NCI-H1436 treated with DMSO at 0.1 percent for 48 hours (cell line): ENCODE measurements at regions not wholly inside any gene's neighbourhood (a gene's known extent, or its start where the extent isn't known, plus 50 kb on each side); places are given as distances from the start of the nearest gene placed in this dataset.
"Not testable (repeated sequence)": the region's sequence is repeated elsewhere in the genome, so short reads cannot be mapped to it uniquely, and the experiment has no call there.

Source experiments
- DNase-seq: peaks from one replicate; lab custom pipeline; 2025; lab: John Stamatoyannopoulos, UW

DNA sequence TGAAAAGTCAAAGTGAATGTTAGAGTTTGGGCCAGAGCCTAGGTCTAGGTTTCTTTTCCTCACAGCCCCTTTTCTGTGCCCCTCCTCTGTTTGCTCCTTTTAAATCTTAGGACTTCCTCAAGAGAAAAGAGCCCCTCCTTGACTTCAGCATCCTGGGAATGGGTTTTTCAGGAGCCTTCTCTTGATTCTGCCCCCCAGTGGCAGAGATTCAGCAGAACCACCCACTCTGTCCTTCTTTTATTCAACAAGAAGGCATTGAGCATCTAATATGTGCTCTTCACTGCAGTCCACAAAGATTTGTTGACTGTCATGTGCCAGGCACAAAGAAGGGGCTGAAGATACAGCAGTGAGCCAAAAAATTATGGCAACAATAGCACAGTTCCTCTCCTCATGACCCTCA, 270.8 kb upstream of the CDH5 start:
- no peak for DNase-seq

DNA sequence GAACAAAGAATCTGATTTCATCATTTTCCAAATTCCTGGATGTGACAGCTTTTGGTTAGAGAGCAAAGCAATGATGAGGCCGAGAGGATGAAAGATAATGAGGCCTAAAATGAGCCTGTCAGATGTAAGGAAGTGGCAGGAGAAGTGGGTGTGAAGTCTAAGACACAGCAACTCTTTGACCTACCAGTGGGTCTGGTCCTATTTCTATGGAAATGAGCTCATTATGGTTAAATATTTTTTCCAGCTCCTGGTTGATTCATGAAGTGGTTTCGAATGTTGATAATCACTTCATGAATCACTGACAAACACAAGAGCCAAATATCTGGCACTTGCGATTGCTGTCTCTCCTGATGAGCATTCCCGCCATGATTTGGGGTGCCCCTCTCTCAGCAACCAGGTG, 273.3 kb upstream of the CDH5 start:
- no peak for DNase-seq

- DNase-seq: no peak
Observed at GRCh38 chr16:66091471-66091891, 275.0 kb upstream of the CDH5 start.

GRCh38 chr16:66088681-66089080, 277.8 kb upstream of the CDH5 start:
- no peak for DNase-seq

DNA sequence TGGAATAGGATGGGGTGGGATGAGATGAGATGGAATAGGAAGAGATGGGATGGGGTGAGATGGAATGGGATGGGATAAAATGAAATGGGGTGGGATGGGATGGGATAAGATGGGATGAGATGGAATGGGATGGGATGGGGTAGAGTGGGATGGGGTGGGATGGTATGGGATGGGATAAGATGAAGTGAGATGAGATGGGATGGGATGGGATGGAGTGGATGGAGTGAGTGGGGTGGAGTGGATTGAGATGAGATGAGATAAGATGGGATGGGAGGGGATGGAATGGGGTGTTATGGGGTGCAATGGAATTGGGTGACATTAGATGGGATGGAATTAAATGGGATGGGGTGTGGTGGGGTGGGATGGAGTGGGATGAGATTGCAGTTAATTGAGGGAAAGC, 279.2 kb upstream of the CDH5 start:
- no peak for DNase-seq

DNA sequence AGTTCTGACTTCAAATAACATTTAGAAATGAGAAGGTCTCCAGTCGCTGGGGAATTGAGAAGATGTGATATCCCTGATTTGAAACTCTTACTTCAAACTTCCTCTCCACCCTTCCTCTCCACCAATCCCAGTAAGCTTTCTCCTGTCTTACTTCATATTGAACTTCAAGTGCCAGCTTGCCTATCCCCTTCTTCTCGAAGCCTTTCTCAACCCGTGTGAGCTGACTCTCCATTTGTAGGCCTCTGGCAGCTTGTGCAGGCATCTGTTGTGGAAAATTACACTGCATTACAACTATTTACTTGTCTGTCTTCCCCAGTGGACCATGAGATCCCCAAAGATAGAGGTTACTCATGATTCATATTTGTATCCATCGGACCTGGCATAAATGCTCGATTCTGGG, 280.8 kb upstream of the CDH5 start:
- no peak for DNase-seq

DNA sequence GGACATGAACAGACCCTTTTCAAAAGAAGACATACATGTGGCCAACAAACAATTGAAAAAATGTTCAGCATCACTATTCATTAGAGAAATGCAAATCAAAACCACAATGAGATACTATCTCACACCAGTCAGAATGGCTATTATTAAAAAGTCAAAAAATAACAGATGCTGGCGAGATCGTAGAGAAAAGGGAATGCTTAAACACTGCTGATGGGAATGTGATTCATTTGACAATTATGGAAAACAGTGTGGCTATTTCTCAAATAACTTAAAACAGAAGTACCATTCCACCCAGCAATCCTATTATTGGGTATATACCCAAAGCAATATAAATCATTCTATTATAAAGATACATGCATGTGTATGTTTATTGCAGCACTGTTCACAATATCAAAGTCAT, 281.8 kb upstream of the CDH5 start:
- not testable (repeated sequence) for DNase-seq

GRCh38 chr16:66084306-66084705, 282.2 kb upstream of the CDH5 start:
- DNase-seq: no peak

GRCh38 chr16:66083171-66083570, 283.3 kb upstream of the CDH5 start:
- DNase-seq: no peak

DNA sequence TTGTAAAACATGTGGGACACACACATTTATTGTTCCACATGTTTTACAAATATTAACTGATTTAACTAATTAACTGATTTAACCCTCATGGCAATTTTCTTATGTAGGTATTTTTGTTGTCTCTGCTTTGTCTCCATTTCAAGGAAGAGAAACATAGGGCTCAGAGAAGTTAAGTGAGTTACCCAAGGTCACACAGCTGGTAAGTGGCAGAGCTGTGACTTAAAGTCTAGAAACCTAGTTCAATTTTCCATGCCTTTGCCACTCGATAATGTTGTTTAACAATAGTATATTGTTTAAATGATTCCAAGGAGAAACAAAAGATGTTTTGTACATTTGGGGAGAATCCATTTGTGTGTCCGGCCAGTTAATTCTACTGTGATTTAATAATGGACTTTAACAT, 284.1 kb upstream of the CDH5 start:
- DNase-seq: no peak

- no peak for DNase-seq
Observed at GRCh38 chr16:66081775-66082366, 284.6 kb upstream of the CDH5 start.

DNA sequence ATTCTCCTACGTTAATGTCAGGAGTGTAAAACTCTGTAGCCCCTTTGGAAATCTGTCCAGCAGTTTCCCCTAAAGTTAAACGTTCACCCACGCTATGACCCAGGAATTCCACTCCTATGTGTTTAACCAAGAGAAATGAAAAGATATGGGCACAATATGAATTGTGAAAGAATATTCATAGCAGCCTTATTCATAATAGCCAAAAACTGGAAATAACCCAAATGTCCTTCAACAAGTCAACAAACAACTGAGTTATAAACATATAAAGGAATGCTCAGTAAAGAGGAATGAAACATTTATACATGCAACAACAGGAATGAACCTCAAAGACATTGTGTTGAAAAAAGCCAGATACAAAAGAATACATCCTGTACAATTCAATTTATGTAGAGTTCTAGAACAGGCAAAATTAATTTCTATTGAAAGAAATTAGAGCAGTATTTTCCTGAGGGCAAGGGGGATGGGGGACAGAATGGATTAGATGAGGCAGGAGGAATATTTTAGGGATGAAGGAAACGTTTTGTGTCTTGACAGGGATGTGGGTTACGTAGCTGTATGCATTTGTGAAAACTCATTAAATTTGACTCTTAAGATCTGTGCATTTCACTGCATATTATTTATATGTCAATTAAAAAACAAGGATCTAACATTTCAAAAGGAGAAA, 286.7 kb upstream of the CDH5 start:
- DNase-seq: no peak

DNA sequence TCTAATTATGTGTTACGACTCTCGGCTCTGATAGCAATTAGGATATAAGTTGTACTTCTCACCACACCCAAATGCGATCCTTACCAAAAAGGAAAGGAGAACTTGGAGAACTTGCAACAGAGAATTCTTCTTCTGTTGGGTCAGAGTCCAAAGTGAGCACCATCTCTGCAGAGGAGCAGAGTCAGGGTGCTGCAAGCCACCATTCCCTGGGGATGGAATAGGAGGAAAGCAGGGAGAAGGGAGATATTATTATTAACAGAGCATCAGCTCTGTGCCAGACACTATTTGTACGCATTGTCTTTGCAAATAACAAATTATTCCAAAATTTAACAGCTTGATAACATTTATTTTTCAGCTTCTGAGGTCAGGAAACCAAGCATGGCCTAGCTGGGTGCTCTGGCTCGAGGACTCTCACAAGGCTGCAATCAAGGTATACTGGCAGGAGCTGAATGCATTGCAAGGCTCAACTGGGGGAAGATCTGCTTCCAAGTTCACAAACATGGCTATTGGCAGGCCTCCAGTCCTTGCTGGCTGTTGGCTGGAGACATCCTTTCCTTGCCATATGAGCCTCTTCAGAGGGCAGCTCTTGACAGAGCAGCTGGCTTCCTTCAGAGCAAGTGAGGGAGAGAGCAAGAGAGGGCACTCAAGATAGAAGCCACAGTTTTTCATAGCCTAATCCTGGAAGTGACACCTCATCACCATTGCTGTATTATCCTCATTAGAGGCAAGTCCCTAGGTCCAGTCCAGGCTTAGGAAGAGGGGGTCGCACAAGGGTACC, 296.2 kb upstream of the CDH5 start:
- no peak for DNase-seq

DNA sequence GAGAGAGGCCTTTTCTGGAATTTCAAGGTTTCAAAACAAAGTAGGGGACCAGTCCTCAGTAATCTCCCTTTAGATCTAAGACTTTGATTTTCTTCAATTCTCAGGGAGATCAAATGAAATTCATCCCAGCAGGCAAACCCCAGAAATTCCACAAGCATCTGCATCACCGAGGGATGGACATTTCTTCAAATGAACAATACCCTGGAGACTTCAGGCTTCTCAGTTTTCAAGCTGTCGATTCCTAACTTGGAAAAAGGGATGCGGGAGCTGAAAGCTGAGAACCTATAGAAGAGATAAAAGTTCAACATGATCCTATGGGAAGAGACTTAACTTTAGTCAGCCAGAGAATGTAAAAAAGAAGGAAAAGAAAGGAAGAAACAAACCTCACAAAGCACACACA, 296.9 kb upstream of the CDH5 start:
- DNase-seq: no peak

DNA sequence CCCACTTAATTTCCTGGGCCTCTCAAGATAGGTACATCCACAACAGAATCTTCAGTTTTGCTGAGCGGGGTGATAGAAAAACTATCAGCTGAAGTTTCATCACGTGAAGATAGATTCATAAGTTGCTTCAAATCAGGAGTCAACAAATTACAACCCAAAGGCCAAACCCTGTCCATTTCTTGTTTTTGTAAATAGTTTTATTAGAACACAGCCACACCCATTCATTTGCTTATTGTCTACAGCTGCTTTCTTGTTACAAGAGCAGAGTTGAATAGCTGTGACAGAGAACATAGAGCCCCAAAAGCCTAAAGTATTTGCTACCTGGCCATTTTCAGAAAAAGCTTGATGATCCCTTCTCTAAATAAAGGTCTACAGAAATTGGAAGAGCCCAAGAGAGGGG, 300.1 kb upstream of the CDH5 start:
- no peak for DNase-seq

- no peak for DNase-seq
Observed at GRCh38 chr16:66065925-66066324, 300.6 kb upstream of the CDH5 start.

DNA sequence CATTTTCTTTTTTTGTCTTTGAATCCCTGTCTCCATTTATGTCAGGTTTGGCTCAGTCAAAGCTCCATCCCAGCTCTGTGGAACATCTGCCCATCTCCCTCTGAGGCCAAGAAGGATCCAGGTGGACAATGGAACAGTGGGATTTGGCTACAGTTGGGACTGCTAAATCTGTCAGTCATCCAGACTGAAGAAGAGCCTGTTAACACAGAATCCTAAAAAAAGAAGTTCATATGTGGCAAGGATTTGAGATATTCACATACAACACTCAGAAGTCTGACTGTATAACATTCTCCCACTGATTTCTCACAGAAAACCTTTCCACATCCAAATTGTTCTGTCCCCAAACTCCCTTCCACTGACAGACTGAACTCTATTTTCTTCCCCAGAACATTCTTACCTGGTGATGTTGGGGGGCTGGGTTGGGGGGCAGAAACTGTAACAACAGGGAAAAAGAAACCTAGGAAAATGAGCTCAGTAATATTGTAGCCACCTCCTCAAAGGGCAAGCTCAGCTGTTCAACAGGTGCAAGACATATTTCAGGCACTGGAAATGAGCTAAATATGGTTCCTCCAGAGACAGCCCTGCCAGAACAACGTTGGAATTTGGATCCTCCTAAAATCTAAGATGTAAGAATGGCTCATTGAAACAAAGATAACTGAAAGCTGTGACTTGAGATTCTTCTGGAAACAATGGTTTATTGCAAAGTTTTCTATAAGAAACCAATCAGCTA, 301.5 kb upstream of the CDH5 start:
- DNase-seq: no peak

DNA sequence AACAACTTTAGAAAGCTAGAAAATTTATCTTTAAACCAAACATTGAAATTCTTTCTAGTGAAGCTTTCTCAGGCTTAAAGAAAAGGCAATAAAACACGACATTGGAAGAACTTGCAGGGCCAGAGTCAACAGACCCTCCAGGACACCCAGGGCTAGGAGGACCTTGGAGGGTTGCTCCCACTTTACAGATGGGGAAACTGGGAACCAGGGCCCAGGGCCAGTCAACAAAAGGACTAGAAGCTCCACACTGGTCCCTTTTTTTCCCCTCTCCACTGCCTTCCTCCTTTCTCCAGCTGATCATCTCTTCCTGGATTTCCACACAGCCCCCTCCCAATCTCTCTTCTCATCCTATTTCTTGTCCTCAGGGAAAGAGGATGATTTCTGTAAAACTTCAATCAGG, 307.7 kb upstream of the CDH5 start:
- DNase-seq: no peak

DNA sequence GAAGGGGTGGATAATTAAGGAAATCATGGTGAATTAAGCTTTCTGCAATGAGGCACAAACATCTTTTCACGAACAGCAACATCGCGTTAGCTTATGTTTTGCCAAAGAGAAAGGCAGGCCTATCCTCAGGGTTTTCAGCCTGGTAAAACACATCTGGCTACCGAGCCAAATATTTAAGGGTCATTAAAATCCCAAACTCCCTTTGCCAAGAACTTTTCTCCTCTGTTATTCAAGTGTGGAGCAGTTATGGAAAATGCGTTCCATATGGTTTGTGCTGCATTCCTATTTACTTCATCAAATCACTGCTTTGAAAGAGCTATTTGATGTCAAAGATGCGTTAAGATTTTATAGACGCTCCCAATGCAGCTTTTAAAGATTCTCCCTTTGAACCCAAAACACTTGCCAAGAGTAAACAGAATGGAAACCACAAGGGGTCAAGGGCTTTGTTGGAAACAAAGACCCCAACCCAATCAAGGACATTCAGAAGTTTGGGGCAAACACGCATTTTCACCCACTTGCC, 308.3 kb upstream of the CDH5 start:
- DNase-seq: no peak

DNA sequence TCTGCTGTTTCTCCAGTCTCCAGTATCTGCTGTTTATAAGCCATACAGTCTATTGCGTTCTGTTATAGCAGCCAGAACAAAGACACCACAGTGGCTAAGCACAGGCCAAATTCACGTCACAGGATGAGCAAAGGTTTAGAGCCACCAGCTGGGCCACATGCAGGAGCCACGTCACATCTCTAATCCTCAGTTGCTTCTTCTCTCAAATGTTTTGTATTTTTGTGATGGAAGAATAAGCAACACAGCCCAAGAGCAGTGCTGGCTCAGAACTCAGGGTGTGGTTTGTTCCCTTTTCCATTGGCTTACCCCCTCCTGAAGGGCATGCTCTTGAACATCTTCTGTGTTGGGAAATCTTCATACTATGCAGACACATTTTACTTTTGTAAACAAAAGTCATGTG, 309.4 kb upstream of the CDH5 start:
- DNase-seq: no peak

DNA sequence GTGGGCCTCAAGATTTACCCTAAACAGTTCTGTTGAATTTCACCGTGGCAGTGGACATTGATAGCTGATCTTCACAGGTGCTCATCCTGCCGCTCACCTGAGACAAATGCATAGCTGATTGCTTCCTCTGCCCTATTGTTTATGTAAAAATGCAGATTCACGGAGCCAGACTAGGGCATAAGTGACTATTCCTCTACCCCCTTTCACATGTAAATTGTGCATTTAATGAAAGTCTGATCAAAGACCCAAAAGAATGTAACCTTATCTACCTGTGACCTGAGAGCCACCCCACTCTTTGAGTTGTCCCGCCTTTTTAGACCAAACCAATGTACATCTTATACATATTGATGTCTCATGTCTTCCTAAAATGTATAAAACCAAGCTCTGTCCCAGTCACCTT, 312.4 kb upstream of the CDH5 start:
- DNase-seq: no peak

GRCh38 chr16:66052745-66053144, 313.7 kb upstream of the CDH5 start:
- DNase-seq: no peak

GRCh38 chr16:66050991-66051390, 315.5 kb upstream of the CDH5 start:
- no peak for DNase-seq
